K562 (cell line): ENCODE measurements at regions not wholly inside any gene's neighbourhood (a gene's known extent, or its start where the extent isn't known, plus 50 kb on each side); places are given as distances from the start of the nearest gene placed in this dataset.

Source experiments
- CHD1 ChIP-seq: fragments of 200-600 bp; sonication (generic); IDR thresholded peaks from one replicate; pipeline ENCODE4 v1.6.1; 2012; ENCODE audit warnings: mild to moderate bottlenecking, moderate library complexity, low read length, inconsistent platforms
- CTCF ChIP-seq, 3 experiments: IDR thresholded peaks in 2 of 3; conservative IDR thresholded peaks in 1 of 3; 2 replicates each; pipeline ENCODE4 v1.5.1; 2011 to 2012; ENCODE audit warnings: low read length in 3 of 3, mild to moderate bottlenecking in 3 of 3, control low read depth in 2 of 3, improper control_type of control experiment in 1 of 3, inconsistent platforms in 1 of 3, low read depth in 1 of 3, mixed read lengths in 1 of 3, moderate library complexity in 1 of 3; ENCODE audit not compliant: insufficient read depth in 2 of 3
- CTCFL ChIP-seq: IDR thresholded peaks from 2 replicates; pipeline ENCODE4 v1.6.1; 2011; ENCODE audit warnings: borderline replicate concordance, low read depth, mild to moderate bottlenecking, moderate library complexity, low read length; ENCODE audit not compliant: insufficient read depth, poor library complexity, severe bottlenecking
- EZH2 ChIP-seq: IDR thresholded peaks from 2 replicates; pipeline ENCODE4 v1.6.1; 2012; ENCODE audit warnings: low read depth, mild to moderate bottlenecking, inconsistent platforms, low read length, borderline replicate concordance
- FIP1L1 ChIP-seq: fragments of 200-400 bp; formaldehyde crosslinking; IDR thresholded peaks from 2 replicates; pipeline ENCODE4 v1.6.1; 2018; ENCODE audit warnings: mild to moderate bottlenecking, low read depth, low read length; ENCODE audit not compliant: poor library complexity, severe bottlenecking
- FOXA1 ChIP-seq: fragments of 450-650 bp; IDR thresholded peaks from 2 replicates; pipeline ENCODE4 v1.6.1; 2016; ENCODE audit warnings: mild to moderate bottlenecking, borderline replicate concordance
- IFI16 ChIP-seq: fragments of 250-450 bp; sonication (Bioruptor Pico); IDR thresholded peaks from 2 replicates; pipeline ENCODE4 v2.1.2; 2022; ENCODE audit warnings: mild to moderate bottlenecking, inconsistent platforms
- MEIS2 ChIP-seq: fragments of 450-650 bp; IDR thresholded peaks from 2 replicates; pipeline ENCODE4 v1.6.1; 2014; ENCODE audit warnings: mild to moderate bottlenecking; ENCODE audit not compliant: partially characterized antibody
- NR1H2 ChIP-seq: sonication (generic); formaldehyde crosslinking; IDR thresholded peaks from 2 replicates; pipeline ENCODE4 v1.4.0; 2020; ENCODE audit warnings: mild to moderate bottlenecking, missing genetic modification reagents
- REST ChIP-seq, 2 experiments: fragments of 450-650 bp; formaldehyde crosslinking in 1 of 2; IDR thresholded peaks; 2 replicates each; pipeline versions ENCODE4 v1.4.0 to v1.6.1; 2014 to 2020; ENCODE audit warnings: mild to moderate bottlenecking in 2 of 2, borderline replicate concordance in 1 of 2, low read depth in 1 of 2

- TF ChIP-seq MEIS2 (no peak), FIP1L1 (no peak), CTCF (IDR thresholded peaks at IDR 0.05 in 2 of 3, conservative IDR thresholded peaks at IDR 0.05 in 1 of 3; ENCODE audit: insufficient read depth in 2 of 3, low read depth in 1 of 3, low read length in 3 of 3) (no peak), REST (IDR thresholded peaks at IDR 0.05; ENCODE audit: borderline replicate concordance) (no peak), REST (CRISPR knock-in tag; IDR thresholded peaks at IDR 0.05; ENCODE audit: low read depth) (no peak), CHD1 (no peak), CTCFL (no peak), NR1H2 (CRISPR knock-in tag) (no peak), FOXA1 (no peak), EZH2 (no peak), IFI16 (CRISPR knock-in tag) (no peak)
Measured at GRCh38 chr13:78768950-78769349, 110.0 kb upstream of the OBI1 start.
